ENCODE measurements at regions not wholly inside any gene's neighbourhood (a gene's known extent, or its start where the extent isn't known, plus 50 kb on each side); places are given as distances from the start of the nearest gene placed in this dataset.

- no peak overlapping the region for H3K56ac ChIP-seq (ENCODE audit: extremely low read depth, insufficient read depth, low read length)
- H3K18ac ChIP-seq (ENCODE audit: low read depth, low read length) = no peak overlapping the region
- no peaks in the 10 kb centered on the region for H4K20me1 ChIP-seq (ENCODE audit: insufficient read depth, low read length)
- WGBS, 2 experiments (ENCODE audit: extremely low coverage in 2 of 2, insufficient read length in 1 of 2) = no CpG with 5 or more reads among the region's 2 CpGs
- POLR2A ChIA-PET (ENCODE audit: unreplicated experiment) = no interaction called here
- no peak overlapping the region for H2BK5ac ChIP-seq (ENCODE audit: low read depth, low read length, poor library complexity, severe bottlenecking)
- no peak overlapping the region for H2BK20ac ChIP-seq (ENCODE audit: low read depth, low read length)
- no TSS peak for BruUV-seq (replicated peaks)
- DNase-seq (no peak), ATAC-seq (ENCODE audit: low read depth) (no peak)
- H2AK9ac ChIP-seq (replicated peaks; ENCODE audit: low read depth, low read length, poor library complexity) = no peak overlapping the region
- H4K91ac ChIP-seq (ENCODE audit: insufficient read depth, low read depth, low read length) = no peak overlapping the region
- CTCF ChIA-PET = no interaction called here
- H4K5ac ChIP-seq (ENCODE audit: low read depth, low read length) = no peak overlapping the region
- in situ Hi-C loops (cut with MboI; ENCODE audit: low sequenced_read_pairs) (no loop called here), dilution Hi-C loops (cut with HindIII; ENCODE audit: low sequenced_read_pairs, unreplicated experiment) (no loop called here), intact Hi-C loops (cut with micrococcal nuclease) (no loop called here)
- H3K4ac ChIP-seq (ENCODE audit: low read depth, low read length) = no peak overlapping the region
- TF ChIP-seq CHD1 (IDR thresholded peaks at IDR 0.05; ENCODE audit: low read depth, low read length) (no peak), MAZ (IDR thresholded peaks at IDR 0.05; ENCODE audit: borderline replicate concordance, low read depth, low read length) (no peak), NFE2L2 (IDR thresholded peaks at IDR 0.05; ENCODE audit: low read depth, low read length) (no peak), BHLHE40 (IDR thresholded peaks at IDR 0.05; ENCODE audit: low read depth, low read length) (no peak), ELK1 (IDR thresholded peaks at IDR 0.05; ENCODE audit: borderline replicate concordance, low read depth, low read length) (no peak), FOS (IDR thresholded peaks at IDR 0.05; ENCODE audit: low read depth, low read length) (no peak), CEBPB (IDR thresholded peaks at IDR 0.05; ENCODE audit: low read depth, low read length) (no peak), RFX5 (IDR thresholded peaks at IDR 0.05; ENCODE audit: low read depth, low read length) (no peak)
- TF ChIP-seq, protein P1, sequence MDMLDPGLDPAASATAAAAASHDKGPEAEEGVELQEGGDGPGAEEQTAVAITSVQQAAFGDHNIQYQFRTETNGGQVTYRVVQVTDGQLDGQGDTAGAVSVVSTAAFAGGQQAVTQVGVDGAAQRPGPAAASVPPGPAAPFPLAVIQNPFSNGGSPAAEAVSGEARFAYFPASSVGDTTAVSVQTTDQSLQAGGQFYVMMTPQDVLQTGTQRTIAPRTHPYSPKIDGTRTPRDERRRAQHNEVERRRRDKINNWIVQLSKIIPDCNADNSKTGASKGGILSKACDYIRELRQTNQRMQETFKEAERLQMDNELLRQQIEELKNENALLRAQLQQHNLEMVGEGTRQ (IDR thresholded peaks at IDR 0.05; ENCODE audit: low read depth, low read length) = no peak
- H3K14ac ChIP-seq (replicated peaks; ENCODE audit: low read depth, low read length) = no peak overlapping the region
- H2AK5ac ChIP-seq (ENCODE audit: low read depth, low read length) = no peak overlapping the region
- no peaks in the 10 kb centered on the region for H3K36me3 ChIP-seq (ENCODE audit: control insufficient read depth, insufficient read depth, low read length)
- no peak overlapping the region for H3K4me3 ChIP-seq (ENCODE audit: insufficient read depth, low read depth, low read length)
- no peak overlapping the region for H3K27ac ChIP-seq (ENCODE audit: insufficient read depth, low read length)
- no peak overlapping the region for H2AFZ ChIP-seq (replicated peaks; ENCODE audit: low read length, poor library complexity)
- H4K8ac ChIP-seq (ENCODE audit: low read depth in 2 of 2, low read length in 2 of 2) = no peak overlapping the region
- no peak overlapping the region for H3K9ac ChIP-seq (ENCODE audit: low read depth, low read length)
- no peaks in the 10 kb centered on the region for H3K27me3 ChIP-seq (ENCODE audit: control insufficient read depth, insufficient read depth, low read length)
- H3K23ac ChIP-seq (ENCODE audit: low read depth, low read length) = no peak overlapping the region
- H3K4me2 ChIP-seq (ENCODE audit: low read depth, low read length) = no peak overlapping the region
- no peak overlapping the region for H2BK120ac ChIP-seq (ENCODE audit: low read depth, low read length)
- no peaks in the 10 kb centered on the region for H3K4me1 ChIP-seq (ENCODE audit: control insufficient read depth, insufficient read depth, low read length)
- H3K9me1 ChIP-seq (ENCODE audit: insufficient read depth, low read length) = no peaks in the 10 kb centered on the region
- H3K79me1 ChIP-seq (ENCODE audit: low read depth in 1 of 2, low read length in 2 of 2) = no peaks in the 10 kb centered on the region
- H3K9me3 ChIP-seq (ENCODE audit: control insufficient read depth, insufficient read depth, low read length) = peaks cover 2% of the 10 kb centered on the region; the same call in 1 of the 2 replicates
- H2BK15ac ChIP-seq (ENCODE audit: low read depth, low read length) = no peak overlapping the region
Measured at GRCh38 chr20:41853806-41854205, 235.6 kb upstream of the CHD6 start.
